HL-60 (cell line): ENCODE measurements at regions not wholly inside any gene's neighbourhood (a gene's known extent, or its start where the extent isn't known, plus 50 kb on each side); places are given as distances from the start of the nearest gene placed in this dataset.

Experiments
- CTCF ChIP-seq: IDR thresholded peaks from one replicate; pipeline ENCODE4 v1.5.1; 2011; ENCODE audit warnings: low read length, control low read depth, inconsistent platforms; ENCODE audit not compliant: insufficient read depth
- POLR2AphosphoS5 ChIP-seq: IDR thresholded peaks from 2 replicates; pipeline ENCODE4 v1.6.1; 2012; ENCODE audit warnings: low read depth
- REST ChIP-seq: IDR thresholded peaks from 2 replicates; pipeline ENCODE4 v1.6.1; 2012; ENCODE audit warnings: low read depth; ENCODE audit not compliant: insufficient replicate concordance

DNA sequence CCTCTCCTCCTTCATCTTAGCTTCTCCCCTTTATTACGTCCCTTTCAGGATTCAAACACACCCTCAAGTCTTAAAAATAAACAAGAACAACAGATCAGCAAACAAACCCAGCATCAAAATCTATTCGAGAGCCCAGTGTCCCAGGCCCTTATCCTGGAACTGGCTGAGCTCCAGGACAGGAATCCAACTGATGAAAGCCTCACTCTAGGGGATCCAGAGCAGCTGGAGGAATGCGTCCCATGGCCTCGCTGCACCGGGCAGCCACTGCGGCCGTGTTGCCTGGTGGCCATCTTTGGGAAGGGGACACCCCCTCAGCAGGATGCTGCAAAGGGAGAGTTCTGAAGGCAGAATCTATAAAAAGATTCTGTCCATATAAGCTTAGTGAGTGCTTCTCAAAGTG is 156.5 kb upstream of the BMPER start:
- TF ChIP-seq CTCF (no peak), POLR2AphosphoS5 (no peak), REST (no peak)
